ENCODE measurements at regions not wholly inside any gene's neighbourhood (a gene's known extent, or its start where the extent isn't known, plus 50 kb on each side); places are given as distances from the start of the nearest gene placed in this dataset.

- no peak for TF ChIP-seq POLR2A (IDR thresholded peaks at IDR 0.05; ENCODE audit: low read depth)
- TF ChIP-seq POLR2AphosphoS5 (IDR thresholded peaks at IDR 0.05): no peak
- no peak for TF ChIP-seq CTCF (IDR thresholded peaks at IDR 0.05)
- TF ChIP-seq EP300 (IDR thresholded peaks at IDR 0.05): no peak
- no peaks in the 10 kb centered on the region for H3K36me3 ChIP-seq
- H3K4me3 ChIP-seq: no peak overlapping the region
- H3K27ac ChIP-seq (replicated peaks in 1 of 4): no peak overlapping the region
- no peak for DNase-seq (ENCODE audit: extremely low spot score)
- WGBS: 86% methylated on average over 3 of the region's 3 CpGs
- H3K9me3 ChIP-seq: no peaks in the 10 kb centered on the region
- H3K4me1 ChIP-seq: peaks cover 0 to 17% (median 12%) of the 10 kb centered on the region in 4 donors
- H3K27me3 ChIP-seq: no peaks in the 10 kb centered on the region
- intact Hi-C loops (cut with DNase I): no loop called here
Observed at GRCh38 chr18:42340423-42341009, 385.5 kb downstream of the PIK3C3 start.

GRCh38 chr18:42341423-42341822, 386.4 kb downstream of the PIK3C3 start:
- Histone ChIP-seq H3K36me3 (no peaks in the 10 kb centered on the region), H3K9me3 (no peaks in the 10 kb centered on the region), H3K27ac (replicated peaks in 1 of 4) (no peak overlapping the region), H3K4me3 (no peak overlapping the region), H3K4me1 (peaks cover 0 to 17% (median 12%) of the 10 kb centered on the region in 4 donors), H3K27me3 (no peaks in the 10 kb centered on the region)
- intact Hi-C loops (cut with DNase I): no loop called here
- WGBS: 96% methylated on average over 1 of the region's 1 CpG
- TF ChIP-seq POLR2A (IDR thresholded peaks at IDR 0.05; ENCODE audit: low read depth) (no peak), EP300 (IDR thresholded peaks at IDR 0.05) (no peak)
- DNase-seq (ENCODE audit: extremely low spot score): no peak

- H3K4me1 ChIP-seq: peaks cover 0 to 7% (median 3%) of the 10 kb centered on the region in 4 donors
- WGBS: 88% methylated on average over 5 of the region's 5 CpGs
- no peaks in the 10 kb centered on the region for H3K36me3 ChIP-seq
- no peak for DNase-seq (ENCODE audit: extremely low spot score)
- no peak overlapping the region for H3K4me3 ChIP-seq
- intact Hi-C loops (cut with DNase I): no loop called here
- H3K9me3 ChIP-seq: no peaks in the 10 kb centered on the region
- TF ChIP-seq CTCF (IDR thresholded peaks at IDR 0.05) (no peak), POLR2AphosphoS5 (IDR thresholded peaks at IDR 0.05) (no peak), EP300 (IDR thresholded peaks at IDR 0.05) (no peak), POLR2A (IDR thresholded peaks at IDR 0.05; ENCODE audit: low read depth) (no peak)
- no peaks in the 10 kb centered on the region for H3K27me3 ChIP-seq
- no peak overlapping the region for H3K27ac ChIP-seq (replicated peaks in 1 of 4)
Observed at GRCh38 chr18:42348722-42349121, 393.7 kb downstream of the PIK3C3 start.

- no peaks in the 10 kb centered on the region for H3K27me3 ChIP-seq
- H3K27ac ChIP-seq (replicated peaks in 1 of 4): no peak overlapping the region
- no peak for DNase-seq (ENCODE audit: extremely low spot score)
- peaks cover 0 to 7% (median 3%) of the 10 kb centered on the region in 4 donors for H3K4me1 ChIP-seq
- intact Hi-C loops (cut with DNase I): no loop called here
- TF ChIP-seq POLR2AphosphoS5 (IDR thresholded peaks at IDR 0.05) (no peak), CTCF (IDR thresholded peaks at IDR 0.05) (no peak), POLR2A (IDR thresholded peaks at IDR 0.05; ENCODE audit: low read depth) (no peak), EP300 (IDR thresholded peaks at IDR 0.05) (no peak)
- no peaks in the 10 kb centered on the region for H3K9me3 ChIP-seq
- H3K36me3 ChIP-seq: no peaks in the 10 kb centered on the region
- 90% methylated on average over 2 of the region's 2 CpGs for WGBS
- no peak overlapping the region for H3K4me3 ChIP-seq
Observed at GRCh38 chr18:42351455-42351854, 396.4 kb downstream of the PIK3C3 start.

GRCh38 chr18:42360716-42361115, 405.7 kb downstream of the PIK3C3 start:
- intact Hi-C loops (cut with DNase I): no loop called here
- H3K9me3 ChIP-seq: no peaks in the 10 kb centered on the region
- TF ChIP-seq POLR2A (IDR thresholded peaks at IDR 0.05; ENCODE audit: low read depth) (no peak), EP300 (IDR thresholded peaks at IDR 0.05) (no peak), POLR2AphosphoS5 (IDR thresholded peaks at IDR 0.05) (no peak), CTCF (IDR thresholded peaks at IDR 0.05) (no peak)
- H3K36me3 ChIP-seq: no peaks in the 10 kb centered on the region
- H3K27ac ChIP-seq (replicated peaks in 1 of 4): no peak overlapping the region
- H3K4me3 ChIP-seq: no peak overlapping the region
- no peak for DNase-seq (ENCODE audit: extremely low spot score)
- H3K4me1 ChIP-seq: peaks cover 0 to 8% (median 2%) of the 10 kb centered on the region in 4 donors
- no peaks in the 10 kb centered on the region for H3K27me3 ChIP-seq
